Astrocyte of the hippocampus (primary cell): ENCODE measurements at regions not wholly inside any gene's neighbourhood (a gene's known extent, or its start where the extent isn't known, plus 50 kb on each side); places are given as distances from the start of the nearest gene placed in this dataset.
A peak's percentile ranks its signal among the peaks of the same experiment; 100 is the strongest.
"Not testable (repeated sequence)": the region's sequence is repeated elsewhere in the genome, so short reads cannot be mapped to it uniquely, and the experiment has no call there.

Experiments
- DNase-seq: peaks from one replicate; pipeline ENCODE4 v3.0.0; 2011; ENCODE audit warnings: low read depth, low spot score

DNA sequence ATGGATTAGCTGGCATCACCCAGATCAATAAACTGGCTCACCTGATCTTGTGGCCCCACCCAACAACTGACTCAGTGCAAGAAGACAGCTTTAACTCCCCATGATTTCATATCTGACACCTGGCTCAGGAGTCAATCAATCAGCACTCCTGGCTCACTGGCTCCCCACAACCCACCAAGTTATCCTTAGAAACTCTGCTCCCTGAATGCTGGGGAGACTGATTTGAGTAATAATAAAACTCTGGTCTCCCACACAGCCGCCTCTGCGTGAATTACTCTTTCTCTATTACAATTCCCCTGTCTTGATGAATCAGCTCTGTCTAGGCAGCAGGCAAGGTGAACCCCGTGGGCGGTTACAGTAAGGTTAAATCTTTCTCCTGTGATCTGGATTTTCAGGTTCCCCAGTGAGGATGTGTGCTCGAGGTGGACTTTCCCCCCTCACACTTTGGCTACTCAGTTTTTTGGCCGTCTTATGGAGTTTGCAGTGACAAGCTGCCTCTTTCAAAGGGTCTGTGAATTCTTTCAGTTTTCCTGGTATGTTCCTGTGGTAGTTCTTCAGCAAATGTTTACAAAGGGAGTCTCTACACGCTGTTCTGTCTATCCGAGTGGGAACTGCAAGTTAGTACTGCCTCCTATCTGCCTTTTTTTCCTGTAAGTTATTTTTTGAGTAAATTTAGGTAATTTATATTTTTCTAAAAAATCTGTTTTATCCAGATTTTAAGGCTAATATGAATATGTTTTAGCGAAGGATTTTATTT is 500.2 kb upstream of the NUDT12 start:
- no peak for DNase-seq

DNA sequence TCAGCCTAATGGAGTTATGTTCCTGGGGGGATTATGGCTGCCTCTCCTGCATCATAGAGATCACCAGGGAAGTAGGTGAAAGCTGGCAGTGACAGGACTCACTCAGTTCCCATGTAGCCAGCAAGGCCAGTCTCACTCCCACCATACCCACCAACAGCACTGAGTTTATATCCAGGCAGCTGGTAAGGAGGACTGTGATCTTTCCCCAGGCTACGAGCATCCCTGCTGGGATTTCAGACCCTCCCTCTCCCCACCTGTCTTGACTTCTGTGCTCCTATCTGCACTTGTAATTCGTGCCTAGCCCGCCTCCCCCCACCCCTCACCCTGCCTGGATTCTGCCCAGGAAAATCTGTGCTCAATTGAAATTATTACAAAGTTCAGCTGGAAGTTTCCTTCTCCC is 499.1 kb upstream of the NUDT12 start:
- no peak for DNase-seq

DNA sequence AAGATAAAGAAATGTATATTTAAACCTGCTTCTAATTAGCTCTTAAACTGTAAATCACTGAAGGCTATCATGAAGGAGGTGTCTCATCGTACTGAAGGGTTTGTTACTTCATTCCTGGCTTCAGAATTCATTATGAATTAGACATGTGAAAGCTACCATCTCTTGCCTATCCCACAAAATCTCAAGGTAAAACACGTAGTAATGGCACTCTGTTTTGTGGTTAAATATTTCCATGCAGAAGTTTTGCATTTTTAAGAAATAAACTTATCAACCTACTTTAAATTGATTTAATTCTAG is 490.7 kb upstream of the NUDT12 start:
- DNase-seq, result no peak

DNA sequence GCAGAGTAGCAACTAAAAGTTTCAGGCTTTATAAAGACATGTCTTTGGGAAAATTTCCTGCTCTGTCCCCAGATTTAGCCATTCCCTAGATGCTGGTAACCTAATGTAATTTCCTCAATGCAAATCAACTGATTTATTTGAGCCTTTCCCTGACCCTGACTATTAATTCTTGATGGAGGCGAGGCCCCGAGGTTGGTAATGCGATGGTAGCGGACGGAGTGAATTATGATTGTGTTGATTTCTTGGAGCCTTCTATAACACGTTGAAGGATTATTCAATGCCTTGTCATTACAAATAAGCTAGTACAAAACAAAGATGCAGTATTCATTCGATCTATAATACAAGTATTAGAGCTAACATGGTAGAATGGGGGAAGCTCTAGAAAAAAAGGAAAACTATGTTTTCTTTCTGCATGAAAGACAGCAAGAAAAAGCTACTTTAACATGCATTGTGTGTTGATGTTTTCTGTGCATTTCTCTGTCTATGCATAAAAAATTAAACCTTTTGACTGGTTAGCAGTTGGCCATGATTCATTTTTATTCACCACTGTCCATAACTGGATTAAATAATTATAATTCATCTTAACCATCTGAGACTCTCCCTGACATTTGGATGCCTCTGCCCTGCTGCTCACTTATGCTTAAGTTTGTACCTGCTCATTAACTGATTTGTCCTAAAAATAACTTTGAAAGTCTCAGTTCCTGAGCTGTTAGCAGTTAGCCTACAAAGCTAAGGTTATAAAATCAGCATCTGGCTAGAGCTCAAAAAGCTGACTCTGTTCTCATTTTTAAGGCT is 490.2 kb upstream of the NUDT12 start:
- no peak for DNase-seq

DNA sequence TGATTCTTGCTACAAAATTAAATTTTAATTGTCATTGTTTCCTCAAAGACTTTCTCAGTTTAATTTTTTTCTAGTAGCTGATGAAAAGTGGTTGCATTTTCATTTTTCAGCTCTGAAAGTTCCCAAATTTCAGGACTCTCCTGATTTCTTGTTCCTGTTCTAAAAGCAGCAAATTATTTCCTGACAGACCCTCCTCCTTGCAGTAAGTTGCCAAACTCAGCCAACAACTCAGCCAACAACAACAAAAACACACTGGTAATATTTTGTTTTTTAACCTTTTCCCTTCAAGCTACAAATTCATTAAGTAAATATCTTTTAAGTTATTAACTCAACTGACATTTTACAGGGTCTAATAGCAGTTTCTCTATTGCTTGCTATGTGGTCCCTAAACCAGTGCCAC is 487.8 kb upstream of the NUDT12 start:
- DNase-seq, result peak; percentile 23

DNA sequence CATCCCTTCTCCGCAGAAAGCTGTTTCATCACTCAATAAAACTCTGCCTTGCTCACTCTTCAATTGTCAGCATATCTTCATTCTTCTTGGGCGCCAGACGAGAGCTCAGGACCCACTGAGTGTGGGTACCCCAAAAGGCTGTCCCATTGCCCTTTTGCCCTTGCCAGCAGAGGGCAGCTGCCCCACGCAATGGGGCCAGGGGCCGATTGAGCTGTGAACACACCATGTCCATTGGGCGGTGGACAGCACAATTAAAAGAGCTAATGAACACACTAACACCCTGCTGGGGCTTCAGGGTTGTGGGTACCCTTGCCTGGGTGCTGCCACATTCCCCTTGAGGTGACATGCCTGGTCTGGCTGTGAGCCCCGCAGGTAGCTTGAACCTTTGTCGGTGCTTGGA is 487.2 kb upstream of the NUDT12 start:
- DNase-seq, result no peak

DNA sequence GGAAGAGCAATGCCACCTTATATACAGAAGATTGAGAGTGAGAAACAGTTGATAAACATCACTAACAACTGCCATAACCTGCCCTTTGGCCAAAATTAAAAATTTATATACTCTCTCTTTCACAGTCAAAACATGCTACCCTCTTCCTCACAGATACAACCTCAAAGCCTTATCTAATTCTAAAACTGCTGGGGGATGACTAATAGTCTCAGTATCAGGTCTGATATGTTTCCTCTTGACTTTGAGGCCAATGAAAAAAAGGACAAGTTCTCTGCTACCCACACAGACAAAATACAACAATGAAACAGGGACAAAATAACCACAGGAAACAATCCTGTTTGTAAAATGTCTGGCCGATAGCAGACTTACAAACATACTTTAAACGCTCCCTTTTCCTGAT is 485.6 kb upstream of the NUDT12 start:
- no peak for DNase-seq

DNA sequence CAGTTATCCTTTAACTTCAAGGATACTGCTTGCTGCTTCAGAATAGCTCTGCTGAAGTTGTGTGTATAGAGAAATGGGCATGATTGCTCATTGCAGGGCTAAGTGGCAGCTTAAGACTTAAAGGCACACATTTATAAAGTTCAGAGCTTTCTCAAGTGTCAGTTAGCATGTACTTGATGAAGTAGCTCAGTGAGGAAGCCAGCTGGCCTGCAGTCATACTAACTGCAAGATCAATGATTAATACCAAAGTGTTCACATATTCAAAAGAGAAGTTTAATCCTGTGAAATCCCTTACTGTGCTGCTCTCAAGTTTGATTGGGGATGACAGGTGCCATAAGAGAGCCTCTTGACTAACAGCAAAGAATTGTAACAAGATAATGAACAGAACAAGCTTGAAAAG is 483.4 kb upstream of the NUDT12 start:
- DNase-seq, result no peak

DNA sequence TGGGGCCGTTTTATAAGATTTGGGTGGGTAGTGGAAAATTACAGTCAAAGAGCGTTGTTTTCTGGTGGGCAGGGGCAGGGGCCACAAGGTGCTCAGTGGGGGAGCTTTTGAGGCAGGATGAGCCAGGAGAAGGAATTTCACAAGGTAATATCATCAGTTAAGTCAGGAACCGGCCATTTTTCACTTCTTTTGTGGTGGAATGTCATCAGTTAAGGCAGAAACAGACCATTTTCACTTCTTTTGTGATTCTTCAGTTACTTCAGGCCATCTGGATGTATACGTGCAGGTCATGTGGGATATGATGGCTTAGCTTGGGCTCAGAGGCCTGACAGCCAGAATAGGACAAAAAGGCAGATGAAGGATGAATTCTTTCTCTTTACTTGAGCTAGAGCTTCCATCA is 477.3 kb upstream of the NUDT12 start:
- not testable (repeated sequence) for DNase-seq

DNA sequence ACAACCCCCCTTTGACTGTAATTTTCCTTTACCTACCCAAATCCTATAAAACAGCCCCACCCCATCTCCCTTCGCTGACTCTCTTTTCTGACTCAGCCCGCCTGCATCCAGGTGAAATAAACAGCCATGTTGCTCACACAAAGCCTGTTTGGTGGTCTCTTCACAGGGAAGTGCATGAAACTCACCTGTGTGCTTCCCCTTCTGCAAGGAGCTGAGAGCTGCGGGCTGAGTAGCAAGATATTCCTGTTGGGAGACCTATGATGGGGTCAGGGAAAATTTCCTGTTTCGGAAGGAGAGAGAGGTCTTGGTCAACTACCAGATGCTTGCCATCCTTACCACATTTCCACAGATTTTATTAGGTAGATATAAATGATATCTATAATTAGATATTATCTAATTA is 474.5 kb upstream of the NUDT12 start:
- DNase-seq, result not testable (repeated sequence)

DNA sequence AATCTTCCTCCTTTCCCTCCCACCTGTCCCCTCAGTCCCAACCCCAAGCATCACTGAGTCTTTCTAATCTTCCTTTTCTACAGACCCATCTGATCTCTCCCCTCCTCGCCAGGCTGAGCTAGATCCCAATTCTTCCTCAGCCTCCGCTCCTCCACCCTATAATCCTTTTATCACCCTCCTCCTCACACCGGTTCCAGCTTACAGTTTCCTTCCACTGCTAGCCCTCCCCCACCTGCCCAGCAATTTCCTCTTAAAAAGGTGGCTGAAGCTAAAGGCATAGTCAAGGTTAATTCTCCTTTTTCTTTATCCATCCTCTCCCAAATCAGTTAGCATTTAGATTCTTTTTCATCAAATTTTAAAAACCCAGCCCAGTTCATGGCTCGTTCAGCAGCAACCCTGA is 470.6 kb upstream of the NUDT12 start:
- DNase-seq, result not testable (repeated sequence)

DNA sequence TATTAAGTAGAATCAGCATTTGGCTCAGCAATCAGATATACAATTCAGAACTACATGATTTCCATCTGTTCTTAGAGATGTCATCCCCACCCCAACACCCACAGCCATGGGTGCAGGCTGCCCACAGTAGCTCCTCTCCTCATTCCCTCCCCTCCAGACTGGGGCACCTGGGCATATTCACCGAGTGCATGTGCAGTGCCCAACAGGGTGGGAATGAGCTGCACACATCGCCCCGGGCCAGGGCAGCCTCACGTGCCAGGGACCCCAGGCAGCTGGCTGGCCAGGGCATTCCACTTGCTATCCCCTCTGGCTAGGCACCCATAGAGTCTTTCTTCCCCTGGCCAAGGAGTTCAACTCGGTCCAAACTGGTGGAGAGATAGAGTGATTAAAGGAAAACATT is 461.9 kb upstream of the NUDT12 start:
- no peak for DNase-seq

DNA sequence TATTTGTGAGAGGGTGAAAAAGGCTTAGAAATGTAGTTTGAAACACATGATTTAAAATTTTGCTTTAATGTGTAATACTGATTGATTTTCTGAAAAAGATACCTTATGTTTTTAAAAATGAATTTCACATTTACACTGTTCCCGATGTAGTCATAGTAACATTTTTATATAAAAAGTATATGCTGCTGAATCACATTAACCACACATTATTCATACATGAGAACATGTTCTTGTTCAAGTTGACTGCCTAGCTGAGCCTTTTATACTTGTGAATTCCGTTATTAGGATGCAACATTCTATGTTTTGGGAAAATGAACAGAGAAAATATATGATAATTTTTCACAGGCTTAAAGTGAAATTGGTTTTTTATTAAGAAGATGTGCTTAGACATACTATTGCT is 461.1 kb upstream of the NUDT12 start:
- DNase-seq, result no peak

DNA sequence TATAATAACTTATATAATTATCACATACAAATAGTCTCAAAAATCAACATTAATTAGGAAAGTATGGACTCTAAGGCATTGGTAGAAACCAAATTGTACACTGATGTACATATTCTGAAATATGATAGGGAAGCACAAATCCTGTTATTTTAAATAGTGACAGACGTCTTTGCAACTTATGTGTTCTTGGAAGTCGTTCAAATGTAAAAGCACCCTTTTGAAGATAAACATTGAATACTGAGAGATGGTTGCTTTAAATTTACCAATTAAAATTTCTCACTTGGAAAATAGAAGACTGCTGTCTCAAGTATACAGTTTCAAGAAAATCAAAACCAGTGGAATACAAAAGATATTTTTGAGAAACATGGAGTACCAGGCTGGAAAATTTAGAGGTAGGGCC is 457.4 kb upstream of the NUDT12 start:
- no peak for DNase-seq

DNA sequence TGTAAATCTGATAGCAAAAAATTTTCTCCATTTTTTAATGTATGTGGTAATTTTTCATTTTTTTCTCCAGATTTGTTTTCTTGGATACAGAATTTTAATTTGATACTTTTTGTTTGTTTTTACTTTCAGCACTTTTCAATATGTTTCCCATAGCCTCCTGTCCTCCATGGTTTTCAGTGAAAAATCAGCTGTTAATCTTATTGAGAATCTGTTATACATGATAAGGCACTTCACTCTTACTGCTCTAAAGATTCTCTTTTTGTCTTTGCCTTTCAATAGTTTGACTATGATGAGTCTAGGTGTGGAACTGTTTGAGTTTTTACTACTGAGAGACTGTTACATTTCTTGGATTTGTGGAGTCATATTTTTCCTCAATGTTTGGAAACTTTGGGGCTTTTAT is 455.7 kb upstream of the NUDT12 start:
- DNase-seq, result peak; percentile 5

DNA sequence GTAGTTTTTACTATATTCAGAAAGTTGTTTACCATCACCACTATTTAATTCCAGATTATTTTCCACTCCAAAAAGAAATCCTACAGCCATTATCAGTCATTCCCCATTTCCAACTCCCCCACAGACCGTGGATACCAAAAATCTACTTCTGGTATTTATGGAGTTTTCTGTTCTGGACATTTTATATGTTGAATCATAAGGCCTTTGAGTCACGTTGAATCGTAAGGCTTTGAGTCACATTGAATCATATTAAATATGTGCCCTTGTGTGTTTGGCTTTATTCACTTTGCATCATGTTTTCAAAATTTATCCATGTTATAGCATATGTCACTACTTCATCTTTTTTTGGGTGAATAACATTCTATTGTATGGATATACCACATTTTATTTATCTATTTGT is 454.1 kb upstream of the NUDT12 start:
- DNase-seq, result no peak

DNA sequence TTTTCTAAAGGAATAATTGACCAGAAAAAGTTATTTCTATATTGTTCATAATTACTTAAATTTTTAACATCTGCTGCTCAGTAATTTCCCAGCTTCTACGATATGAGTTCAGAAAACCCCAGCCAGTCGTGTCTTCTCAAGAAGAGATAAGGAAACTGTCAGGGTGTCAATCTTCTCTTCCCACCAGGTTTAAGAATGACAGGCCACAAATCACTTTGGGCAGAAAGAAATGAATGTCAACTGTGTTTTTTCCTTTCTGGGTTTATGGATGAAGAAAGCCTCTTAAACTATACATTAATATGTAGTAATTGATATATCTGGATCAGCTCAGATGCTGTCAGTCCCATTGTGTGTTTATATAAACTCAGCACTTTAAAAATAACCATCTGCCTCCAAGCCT is 453.2 kb upstream of the NUDT12 start:
- no peak for DNase-seq

DNA sequence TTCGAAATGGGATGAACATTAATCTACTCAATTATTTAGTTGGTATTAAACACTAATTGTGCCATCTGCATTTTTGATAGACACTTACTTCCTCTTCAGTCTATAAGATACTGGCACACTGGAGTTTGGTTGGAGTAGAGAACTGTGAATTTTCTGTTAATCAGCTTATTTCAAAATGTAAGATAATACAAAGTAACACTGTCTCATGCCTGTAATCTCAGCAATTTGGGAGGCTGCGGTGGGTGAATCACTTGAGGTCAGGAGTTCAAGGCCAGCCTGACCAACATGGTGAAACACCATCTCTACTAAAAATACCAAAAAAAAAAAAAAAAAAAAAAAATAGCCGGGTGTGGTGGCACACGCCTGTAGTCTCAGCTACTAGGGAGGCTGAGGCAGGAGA is 440.2 kb upstream of the NUDT12 start:
- not testable (repeated sequence) for DNase-seq

DNA sequence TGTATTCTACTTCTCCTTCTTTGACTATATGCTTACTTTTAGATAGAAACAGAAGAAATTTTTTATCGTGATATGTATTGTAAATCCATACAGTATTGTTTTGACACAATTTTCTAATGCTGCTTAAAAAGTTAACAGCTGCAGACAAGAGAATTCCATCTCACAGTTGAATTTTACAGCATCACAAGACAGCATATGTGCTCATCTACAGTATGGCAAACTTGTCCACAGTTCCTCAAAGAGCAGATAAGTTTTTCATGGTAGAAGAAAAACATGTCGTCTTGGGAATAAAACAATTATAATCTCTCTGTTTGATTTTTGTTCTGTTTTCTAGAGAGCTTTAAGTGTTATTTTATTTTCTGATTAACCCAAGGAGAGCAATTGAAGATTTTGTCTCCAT is 438.5 kb upstream of the NUDT12 start:
- DNase-seq, result no peak

DNA sequence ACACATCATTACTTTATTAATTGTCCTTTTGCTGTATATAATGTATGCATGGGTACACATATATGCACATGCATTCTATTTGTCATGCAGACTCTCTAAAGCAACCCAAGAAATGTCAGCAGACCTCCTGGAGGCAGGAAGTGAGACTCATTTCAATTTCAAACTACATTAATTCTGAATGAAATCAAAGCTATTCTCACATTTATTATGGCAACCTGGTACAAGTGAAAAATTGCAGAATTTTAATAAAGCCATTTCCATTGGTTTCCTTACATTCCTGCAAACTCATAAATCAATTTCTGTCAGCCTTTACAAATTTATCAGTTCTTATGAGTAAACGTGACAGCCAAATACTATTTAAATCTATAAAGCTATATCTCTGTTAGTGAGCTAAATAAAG is 430.4 kb upstream of the NUDT12 start:
- no peak for DNase-seq

DNA sequence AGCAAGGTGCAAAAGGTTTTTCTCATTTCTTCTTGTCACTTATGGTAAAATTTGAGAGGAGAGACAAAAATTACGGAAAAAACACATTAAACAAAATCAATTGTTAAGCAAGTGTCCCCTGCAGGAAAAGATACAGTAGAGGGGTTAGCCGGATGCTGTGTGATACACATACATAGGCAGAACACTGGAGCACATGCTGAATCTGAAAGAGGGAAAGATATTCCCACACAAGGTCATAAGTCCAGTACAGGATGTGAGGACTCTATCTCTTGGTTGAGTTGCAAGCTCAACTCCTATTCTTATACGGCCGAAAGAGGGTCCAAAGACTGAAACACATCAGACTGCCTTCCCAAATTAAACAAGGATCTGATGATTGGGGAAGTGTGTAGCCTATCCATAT is 427.5 kb upstream of the NUDT12 start:
- DNase-seq, result no peak

DNA sequence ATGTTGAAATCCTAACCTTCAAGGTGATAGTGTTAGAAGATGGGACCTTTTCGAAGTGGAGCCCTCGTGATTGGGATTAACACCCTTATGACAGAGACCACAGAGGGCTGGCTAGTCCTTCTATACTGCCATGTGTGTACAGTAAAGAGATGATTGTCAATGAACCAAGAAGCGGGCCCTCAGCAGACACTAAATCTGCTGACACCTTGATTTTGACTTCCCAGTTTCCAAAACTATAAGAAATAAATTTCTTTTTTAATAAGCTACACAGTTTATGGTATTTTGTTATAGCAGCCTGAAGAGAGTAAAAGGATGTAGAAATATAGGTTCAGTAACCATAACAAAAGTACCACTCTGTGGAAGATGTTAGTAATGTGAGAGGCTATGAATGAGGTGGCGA is 419.0 kb upstream of the NUDT12 start:
- no peak for DNase-seq

DNA sequence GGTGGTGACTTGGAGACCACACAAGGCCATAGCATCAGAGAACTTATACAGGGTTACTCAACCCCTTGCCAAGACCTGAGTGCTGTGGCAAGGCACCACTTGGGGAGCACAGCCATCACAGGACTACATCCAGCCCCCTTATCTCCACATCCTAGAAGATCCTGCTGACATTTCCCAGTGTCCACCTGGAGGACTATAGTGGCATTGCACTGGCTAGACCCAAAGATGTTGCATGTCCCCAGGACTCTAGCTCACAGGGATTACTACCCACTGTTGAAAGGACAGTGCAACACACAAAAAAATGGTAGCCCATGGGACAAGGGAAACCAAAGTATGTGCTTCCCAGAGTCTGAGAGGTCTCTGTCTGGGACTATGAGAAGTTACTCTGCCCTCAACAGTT is 411.1 kb upstream of the NUDT12 start:
- no peak for DNase-seq

DNA sequence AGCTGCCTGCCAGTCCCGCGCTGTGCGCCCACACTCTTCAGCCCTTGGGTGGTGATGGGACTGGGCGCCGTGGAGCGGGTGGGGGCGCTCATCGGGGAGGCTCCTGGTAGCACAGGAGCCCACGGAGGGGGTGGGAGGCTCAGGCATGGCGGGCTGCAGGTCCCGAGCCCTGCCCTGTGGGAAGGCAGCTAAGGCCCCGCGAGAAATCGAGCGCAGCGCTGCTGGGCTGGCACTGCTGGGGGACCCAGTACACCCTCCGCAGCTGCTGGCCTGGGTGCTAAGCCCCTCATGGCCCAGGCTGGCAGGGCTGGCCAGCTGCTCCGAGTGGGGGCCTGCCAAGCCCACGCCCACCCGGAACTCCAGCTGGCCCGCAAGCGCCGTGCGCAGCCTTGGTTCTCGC is 403.7 kb upstream of the NUDT12 start:
- DNase-seq, result not testable (repeated sequence)
